NCI-H345 treated with DMSO at 0.1 percent for 48 hours (cell line): ENCODE measurements at regions not wholly inside any gene's neighbourhood (a gene's known extent, or its start where the extent isn't known, plus 50 kb on each side); places are given as distances from the start of the nearest gene placed in this dataset.

Experiments
- DNase-seq: peaks from one replicate; lab custom pipeline; 2025; ENCODE audit not compliant: unreplicated experiment; lab: John Stamatoyannopoulos, UW

- DNase-seq = no peak
Measured at GRCh38 chr3:30113906-30114305, 492.5 kb upstream of the TGFBR2 start.

GRCh38 chr3:30114918-30115317 lies 491.5 kb upstream of the TGFBR2 start:
- DNase-seq = no peak

GRCh38 chr3:30122359-30122758 lies 484.0 kb upstream of the TGFBR2 start:
- DNase-seq = no peak

GRCh38 chr3:30123224-30123623 lies 483.2 kb upstream of the TGFBR2 start:
- no peak for DNase-seq

GRCh38 chr3:30123755-30124154 lies 482.6 kb upstream of the TGFBR2 start:
- no peak for DNase-seq

GRCh38 chr3:30124435-30125370 lies 481.7 kb upstream of the TGFBR2 start:
- no peak for DNase-seq

GRCh38 chr3:30129765-30130164 lies 476.6 kb upstream of the TGFBR2 start:
- no peak for DNase-seq

GRCh38 chr3:30130391-30130790 lies 476.0 kb upstream of the TGFBR2 start:
- DNase-seq = no peak

GRCh38 chr3:30131191-30131590 lies 475.2 kb upstream of the TGFBR2 start:
- DNase-seq = peak; percentile 20

GRCh38 chr3:30135190-30135589 lies 471.2 kb upstream of the TGFBR2 start:
- DNase-seq = no peak

GRCh38 chr3:30139283-30139682 lies 467.1 kb upstream of the TGFBR2 start:
- no peak for DNase-seq

GRCh38 chr3:30140356-30141075 lies 465.9 kb upstream of the TGFBR2 start:
- no peak for DNase-seq

GRCh38 chr3:30141178-30141581 lies 465.2 kb upstream of the TGFBR2 start:
- no peak for DNase-seq

GRCh38 chr3:30141927-30142326 lies 464.5 kb upstream of the TGFBR2 start:
- no peak for DNase-seq

GRCh38 chr3:30142946-30143345 lies 463.5 kb upstream of the TGFBR2 start:
- no peak for DNase-seq

- DNase-seq = no peak
Measured at GRCh38 chr3:30145281-30145680, 461.1 kb upstream of the TGFBR2 start.

- DNase-seq = no peak
Measured at GRCh38 chr3:30146978-30147377, 459.4 kb upstream of the TGFBR2 start.

GRCh38 chr3:30154853-30155252 lies 451.5 kb upstream of the TGFBR2 start:
- no peak for DNase-seq

- DNase-seq = no peak
Measured at GRCh38 chr3:30155755-30156154, 450.6 kb upstream of the TGFBR2 start.

- DNase-seq = no peak
Measured at GRCh38 chr3:30156586-30157498, 449.6 kb upstream of the TGFBR2 start.

GRCh38 chr3:30161375-30161774 lies 445.0 kb upstream of the TGFBR2 start:
- DNase-seq = no peak
